Choroid plexus epithelial cell (primary cell): ENCODE measurements at regions not wholly inside any gene's neighbourhood (a gene's known extent, or its start where the extent isn't known, plus 50 kb on each side); places are given as distances from the start of the nearest gene placed in this dataset.

Source experiments
- DNase-seq: peaks from one replicate; pipeline ENCODE4 v3.0.0-alpha.2; 2010; ENCODE audit warnings: low read depth
- H3K4me3 ChIP-seq: 2 replicates; pipeline ENCODE4 v1.5.1; 2011; ENCODE audit warnings: low read depth, mild to moderate bottlenecking, control low read depth, low read length, moderate library complexity
- CTCF ChIP-seq: conservative IDR thresholded peaks from 2 replicates; pipeline ENCODE4 v1.5.1; 2011; ENCODE audit warnings: low read depth, mild to moderate bottlenecking, control low read depth, inconsistent platforms, low read length, moderate library complexity

- no peak for DNase-seq
- TF ChIP-seq CTCF: no peak
- no peak overlapping the region for H3K4me3 ChIP-seq
Observed at GRCh38 chr2:60359569-60359968, 193.9 kb downstream of the BCL11A start.

- DNase-seq: no peak
- no peak for TF ChIP-seq CTCF
- no peak overlapping the region for H3K4me3 ChIP-seq
Observed at GRCh38 chr2:60358476-60358875, 195.0 kb downstream of the BCL11A start.

- DNase-seq: no peak
- H3K4me3 ChIP-seq: no peak overlapping the region
- no peak for TF ChIP-seq CTCF
Observed at GRCh38 chr2:60357996-60358395, 195.5 kb downstream of the BCL11A start.

GRCh38 chr2:60356346-60356745 lies 197.1 kb downstream of the BCL11A start:
- H3K4me3 ChIP-seq: no peak overlapping the region
- no peak for DNase-seq
- TF ChIP-seq CTCF: no peak

- no peak for DNase-seq
- no peak for TF ChIP-seq CTCF
- no peak overlapping the region for H3K4me3 ChIP-seq
Observed at GRCh38 chr2:60355849-60356261, 197.6 kb downstream of the BCL11A start.

- no peak overlapping the region for H3K4me3 ChIP-seq
- TF ChIP-seq CTCF: no peak
- DNase-seq: no peak
Observed at GRCh38 chr2:60354713-60355112, 198.7 kb downstream of the BCL11A start.

- no peak for TF ChIP-seq CTCF
- no peak for DNase-seq
- no peak overlapping the region for H3K4me3 ChIP-seq
Observed at GRCh38 chr2:60353863-60354262, 199.6 kb downstream of the BCL11A start.
